Epithelial cell of proximal tubule (primary cell): ENCODE measurements at regions not wholly inside any gene's neighbourhood (a gene's known extent, or its start where the extent isn't known, plus 50 kb on each side); places are given as distances from the start of the nearest gene placed in this dataset.
"Not testable (repeated sequence)": the region's sequence is repeated elsewhere in the genome, so short reads cannot be mapped to it uniquely, and the experiment has no call there.

Experiments used
- DNase-seq: peaks from one replicate; pipeline ENCODE4 v3.0.0-alpha.2; 2011; ENCODE audit warnings: low read depth
- H3K4me3 ChIP-seq: 2 replicates; pipeline ENCODE4 v1.5.1; 2011; ENCODE audit warnings: low read depth, mild to moderate bottlenecking, low read length
- CTCF ChIP-seq: conservative IDR thresholded peaks from 2 replicates; pipeline ENCODE4 v1.5.1; 2012; ENCODE audit warnings: low read depth, mild to moderate bottlenecking, low read length

DNA sequence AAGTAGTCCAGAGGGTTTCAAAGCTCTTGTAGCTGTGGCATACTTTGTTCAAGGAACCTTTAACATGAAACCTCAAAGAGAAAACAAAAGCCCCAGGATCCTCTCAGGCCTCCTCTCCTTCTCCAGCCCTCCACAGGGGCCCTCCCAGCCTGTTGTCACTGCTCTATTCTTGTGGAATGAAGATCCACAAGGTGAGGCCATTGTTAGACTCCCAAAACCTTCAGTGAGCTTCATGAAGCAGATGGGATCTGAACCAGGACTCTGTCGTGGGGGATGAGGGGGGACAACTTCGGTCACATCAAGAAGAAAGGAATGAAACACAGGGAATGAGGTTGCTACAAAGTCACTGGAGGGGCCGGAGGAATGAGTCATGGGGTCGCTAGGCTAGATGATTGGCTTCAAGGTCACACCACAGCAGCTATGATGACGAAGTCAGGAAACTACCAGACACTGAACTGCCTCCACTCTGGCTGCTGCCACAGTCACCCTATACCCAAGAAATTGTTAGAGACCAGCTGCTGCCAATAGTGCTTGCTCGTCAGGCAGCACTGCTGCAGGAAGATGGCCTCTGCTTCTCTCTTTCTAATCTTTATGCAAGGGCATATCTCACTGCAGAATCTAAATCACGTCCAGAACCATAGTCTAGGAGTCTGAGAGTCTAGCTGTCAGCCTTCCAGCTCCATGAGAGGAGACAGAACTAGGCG lies 208.8 kb downstream of the HIBADH start:
- no peak overlapping the region for H3K4me3 ChIP-seq
- TF ChIP-seq CTCF = no peak
- no peak for DNase-seq

DNA sequence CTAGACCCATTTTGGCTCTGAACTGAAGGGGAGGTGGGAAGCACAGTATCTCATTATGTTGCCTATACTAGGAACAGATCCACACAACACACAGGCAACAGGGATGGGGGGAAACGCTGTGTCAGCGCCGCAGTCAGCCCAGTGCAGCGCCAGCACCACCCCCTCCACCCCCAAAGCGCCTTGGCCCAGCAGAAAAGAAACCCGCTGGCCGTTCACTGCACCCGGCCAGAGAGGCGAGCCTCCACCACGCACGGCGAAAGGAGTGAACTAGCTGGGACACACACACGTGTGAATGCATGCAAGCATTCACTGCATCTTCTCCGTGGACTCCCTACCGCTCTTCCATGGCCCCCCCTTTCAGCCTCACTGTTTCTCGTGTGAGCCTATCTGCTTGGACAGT lies 205.6 kb downstream of the HIBADH start:
- H3K4me3 ChIP-seq, DNase-seq: not testable (repeated sequence)

DNA sequence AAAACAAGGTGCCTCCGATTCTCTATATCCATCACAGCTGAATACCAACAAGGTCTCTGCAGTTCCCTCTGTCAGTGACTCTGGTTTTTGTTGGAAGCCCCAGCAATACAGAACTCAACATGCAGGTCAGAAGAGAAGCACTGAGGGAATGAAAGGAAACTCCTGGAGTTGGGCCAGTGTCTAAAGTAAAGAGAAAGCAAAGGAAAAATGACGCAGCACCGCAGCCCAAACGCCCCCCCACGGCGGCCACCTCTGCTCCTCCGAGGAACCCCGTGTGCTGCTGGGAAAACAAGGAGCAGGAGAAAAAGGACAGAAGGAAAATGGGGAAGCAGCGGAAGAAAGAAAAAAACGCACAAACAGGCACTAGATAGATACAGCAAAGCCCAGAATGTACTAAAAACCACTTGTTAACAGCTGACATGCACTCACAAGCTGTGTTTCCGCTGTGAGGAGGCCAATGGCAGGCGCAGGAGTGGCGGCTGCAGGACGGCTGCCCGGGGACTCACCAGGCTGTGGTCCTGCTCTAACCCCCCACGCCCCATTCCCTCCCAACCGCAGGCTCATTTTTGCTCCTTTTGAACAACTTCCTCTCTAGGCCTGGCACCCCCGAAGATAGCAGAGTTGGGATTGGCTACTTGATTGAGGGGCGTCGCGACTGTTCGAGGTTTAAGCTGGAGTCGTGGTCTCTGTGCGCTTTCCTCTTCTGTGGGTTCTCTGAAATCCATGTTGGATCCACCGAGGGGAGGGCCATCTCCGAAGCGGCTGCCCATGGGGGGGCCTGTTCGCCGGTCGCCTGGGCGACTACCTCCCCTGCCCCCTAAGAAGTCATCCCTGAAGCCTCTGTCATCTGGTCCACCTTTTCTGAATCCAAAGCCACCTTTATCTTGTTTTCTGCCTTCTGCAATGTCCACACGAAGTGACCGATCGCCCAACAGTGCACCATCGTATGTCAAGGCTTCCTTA lies 204.8 kb downstream of the HIBADH start:
- not testable (repeated sequence) for H3K4me3 ChIP-seq, DNase-seq

DNA sequence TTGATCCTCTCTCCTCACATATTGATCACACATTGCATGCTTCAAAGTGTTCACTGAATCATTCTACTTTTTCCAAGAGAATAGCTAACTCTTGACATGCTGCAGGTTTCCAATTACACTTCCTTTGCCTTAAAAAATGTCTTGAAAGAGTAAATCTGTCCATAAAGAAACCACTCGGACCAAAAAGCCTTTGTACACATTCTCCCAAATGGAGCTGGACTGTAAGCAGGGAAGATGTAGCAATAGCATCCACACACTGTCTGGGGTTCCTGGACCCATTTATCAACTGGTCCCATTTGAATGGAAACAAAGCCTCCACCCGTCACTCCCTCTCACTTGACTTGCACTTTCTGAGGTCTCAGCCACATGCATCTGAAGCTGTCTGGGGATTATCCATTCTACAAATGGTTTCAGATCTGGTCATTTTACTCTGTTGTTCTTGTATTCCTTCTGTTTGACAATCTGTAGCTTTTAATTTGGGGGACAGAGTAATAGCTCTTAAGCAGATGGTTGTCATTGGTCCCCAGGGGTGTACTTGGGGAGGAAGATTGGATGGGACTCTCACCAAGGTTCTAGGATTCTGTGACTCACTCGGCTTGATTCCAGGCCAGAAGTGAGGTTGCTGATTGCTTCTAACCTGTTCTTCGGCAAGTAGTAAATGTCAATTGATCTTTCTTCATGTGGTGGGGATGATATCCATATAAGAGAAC lies 203.5 kb downstream of the HIBADH start:
- H3K4me3 ChIP-seq = no peak overlapping the region
- no peak for DNase-seq
- no peak for TF ChIP-seq CTCF

DNA sequence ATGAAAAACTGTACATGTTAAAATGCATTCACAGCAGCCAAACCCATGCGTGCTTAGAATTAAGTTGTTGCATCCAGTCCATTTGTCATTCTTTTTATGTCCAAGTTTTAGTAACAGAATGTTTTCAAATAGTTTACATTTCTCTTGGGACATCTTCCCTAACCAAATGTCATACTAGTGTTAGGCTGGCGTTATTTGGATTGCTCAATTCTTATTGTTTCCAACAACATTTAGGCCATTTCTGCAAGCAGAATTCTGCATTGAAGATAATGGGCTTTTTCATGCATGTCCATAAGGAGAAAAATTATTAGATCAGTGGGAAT lies 203.0 kb downstream of the HIBADH start:
- H3K4me3 ChIP-seq = no peak overlapping the region
- DNase-seq = no peak
- no peak for TF ChIP-seq CTCF

DNA sequence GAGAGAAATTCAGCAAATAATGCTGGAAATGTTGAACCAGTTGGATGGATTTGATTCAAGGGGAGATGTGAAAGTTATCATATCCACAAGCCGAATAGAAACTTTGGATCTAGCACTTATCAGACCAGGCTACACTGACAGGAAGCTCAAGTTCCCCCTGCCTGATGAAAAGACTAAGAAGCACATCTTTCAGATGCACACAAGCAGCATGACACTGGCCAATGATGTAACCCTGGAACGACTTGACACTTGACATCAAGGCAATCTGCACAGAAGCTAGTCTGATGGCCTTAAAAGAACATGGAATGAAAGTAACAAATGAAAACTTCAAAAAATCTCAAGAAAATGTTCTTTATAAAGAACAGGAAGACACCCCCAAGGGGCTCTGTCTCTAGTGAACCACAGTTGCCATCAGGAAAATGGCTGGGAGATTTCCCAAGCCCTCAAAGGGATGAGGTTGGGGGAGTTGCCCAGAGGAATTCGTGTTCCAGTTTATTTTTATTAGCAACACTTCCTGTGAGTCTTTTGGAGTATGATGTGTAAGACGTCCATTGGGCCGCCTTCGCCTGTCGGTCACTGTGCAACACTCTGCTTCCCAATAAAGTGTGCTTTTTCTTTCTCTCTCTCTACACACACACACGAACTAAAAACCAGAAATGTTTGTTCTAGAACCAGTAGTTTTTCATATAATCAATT lies 200.0 kb downstream of the HIBADH start:
- DNase-seq = no peak
- no peak for TF ChIP-seq CTCF
- H3K4me3 ChIP-seq = no peak overlapping the region

- no peak overlapping the region for H3K4me3 ChIP-seq
- no peak for TF ChIP-seq CTCF
- no peak for DNase-seq
Measured at GRCh38 chr7:27464970-27465369, 197.7 kb downstream of the HIBADH start.
